ENCODE measurements at regions not wholly inside any gene's neighbourhood (a gene's known extent, or its start where the extent isn't known, plus 50 kb on each side); places are given as distances from the start of the nearest gene placed in this dataset.
A peak's percentile ranks its signal among the peaks of the same experiment; 100 is the strongest.

DNA sequence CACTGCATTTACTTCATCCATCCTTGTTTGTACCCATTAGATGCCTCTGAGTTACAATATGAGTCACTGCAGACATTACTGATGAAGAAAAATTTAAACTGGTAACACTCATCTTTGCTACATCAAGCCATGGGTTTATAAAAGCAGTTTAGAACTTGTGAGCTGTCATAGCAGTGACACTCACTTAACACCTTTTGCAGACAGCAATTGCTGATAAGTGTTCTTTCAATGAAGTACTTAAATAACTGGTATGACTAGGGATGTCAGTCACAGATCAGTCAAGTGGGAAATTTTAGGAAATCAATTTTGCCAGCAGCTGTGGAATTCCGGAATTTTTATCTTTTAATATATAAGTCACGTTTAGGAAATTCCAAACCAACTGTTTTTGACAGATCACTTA, 643.0 kb downstream of the TBL1XR1 start:
- Mint-ChIP-seq H3K36me3 (ENCODE audit: low read depth) (no peaks in the 10 kb centered on the region), H3K27me3 (no peaks in the 10 kb centered on the region), H3K4me1 (no peaks in the 10 kb centered on the region), H3K27ac (no peak overlapping the region), H3K4me3 (no peak overlapping the region), H3K9me3 (no peaks in the 10 kb centered on the region)
- ChIA-PET POLR2A (no interaction called here), CTCF (no interaction called here)
- DNase-seq = no peak

DNA sequence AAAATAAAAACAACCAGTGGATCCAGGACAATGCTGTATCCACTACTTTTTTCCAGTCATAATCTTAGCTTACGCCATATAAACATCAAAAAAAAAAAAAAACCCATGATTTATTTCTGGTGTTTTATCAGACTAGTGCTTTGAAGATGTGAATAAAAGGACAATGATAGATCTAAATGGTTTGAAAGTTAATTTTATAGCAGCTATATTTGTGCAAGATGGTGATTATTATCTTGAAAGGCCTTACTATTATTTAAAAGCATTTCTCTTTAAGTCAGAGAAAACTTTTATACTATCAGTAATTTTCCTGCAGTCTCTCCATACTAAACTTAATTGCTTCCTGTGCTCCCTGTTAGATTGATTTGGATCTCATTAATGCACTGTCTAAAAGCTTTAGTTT, 670.3 kb downstream of the TBL1XR1 start:
- no peak overlapping the region for H3K27ac Mint-ChIP-seq
- H3K36me3 Mint-ChIP-seq (ENCODE audit: low read depth) = no peaks in the 10 kb centered on the region
- ChIA-PET POLR2A (no interaction called here), CTCF (no interaction called here)
- no peaks in the 10 kb centered on the region for H3K27me3 Mint-ChIP-seq
- no peaks in the 10 kb centered on the region for H3K9me3 Mint-ChIP-seq
- no peak overlapping the region for H3K4me3 Mint-ChIP-seq
- H3K4me1 Mint-ChIP-seq = no peaks in the 10 kb centered on the region
- no peak for DNase-seq

DNA sequence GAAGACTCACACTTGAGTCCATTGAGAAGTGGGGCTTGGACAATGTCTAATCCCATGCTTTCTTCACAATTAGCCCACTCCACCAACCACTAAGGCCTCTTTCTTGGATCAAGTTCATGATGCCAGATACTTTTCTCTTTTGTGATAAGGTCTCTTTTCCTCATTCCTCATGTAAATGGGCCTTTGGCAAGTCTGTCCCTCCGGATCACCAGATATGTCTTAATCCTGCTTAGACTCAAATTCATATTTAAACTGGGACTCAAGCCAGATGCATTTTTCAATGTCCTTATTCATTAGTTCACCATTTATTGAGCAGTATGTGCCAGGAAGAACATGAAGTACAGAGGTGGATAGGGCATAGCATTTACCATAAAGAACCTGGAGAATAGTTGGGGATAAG, 671.1 kb downstream of the TBL1XR1 start:
- H3K4me3 Mint-ChIP-seq = no peak overlapping the region
- no peak overlapping the region for H3K27ac Mint-ChIP-seq
- no peaks in the 10 kb centered on the region for H3K4me1 Mint-ChIP-seq
- DNase-seq = no peak
- H3K36me3 Mint-ChIP-seq (ENCODE audit: low read depth) = no peaks in the 10 kb centered on the region
- ChIA-PET POLR2A (no interaction called here), CTCF (no interaction called here)
- H3K27me3 Mint-ChIP-seq = no peaks in the 10 kb centered on the region
- no peaks in the 10 kb centered on the region for H3K9me3 Mint-ChIP-seq

DNA sequence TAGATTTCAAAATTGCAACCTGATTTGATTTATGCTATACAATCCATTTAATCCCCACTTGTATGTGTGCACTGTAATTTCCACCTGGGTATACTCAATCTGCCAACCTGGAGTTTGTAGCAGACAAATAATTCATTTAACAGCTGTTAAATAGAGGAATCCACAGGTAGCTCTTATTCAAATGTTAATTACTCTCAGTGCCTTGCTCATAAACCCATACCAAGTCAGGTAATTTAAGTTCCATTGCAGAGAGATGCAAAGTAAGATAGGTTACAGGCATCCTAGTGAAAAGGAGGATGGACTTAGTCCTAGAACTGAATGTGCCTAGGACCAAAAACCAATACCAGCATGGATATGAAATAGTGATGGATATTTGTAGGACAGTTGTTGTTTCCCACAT, 674.2 kb downstream of the TBL1XR1 start:
- Mint-ChIP-seq H3K27ac (no peak overlapping the region), H3K4me3 (no peak overlapping the region), H3K36me3 (ENCODE audit: low read depth) (no peaks in the 10 kb centered on the region), H3K4me1 (no peaks in the 10 kb centered on the region), H3K27me3 (no peaks in the 10 kb centered on the region), H3K9me3 (no peaks in the 10 kb centered on the region)
- ChIA-PET CTCF (no interaction called here), POLR2A (no interaction called here)
- DNase-seq = no peak

DNA sequence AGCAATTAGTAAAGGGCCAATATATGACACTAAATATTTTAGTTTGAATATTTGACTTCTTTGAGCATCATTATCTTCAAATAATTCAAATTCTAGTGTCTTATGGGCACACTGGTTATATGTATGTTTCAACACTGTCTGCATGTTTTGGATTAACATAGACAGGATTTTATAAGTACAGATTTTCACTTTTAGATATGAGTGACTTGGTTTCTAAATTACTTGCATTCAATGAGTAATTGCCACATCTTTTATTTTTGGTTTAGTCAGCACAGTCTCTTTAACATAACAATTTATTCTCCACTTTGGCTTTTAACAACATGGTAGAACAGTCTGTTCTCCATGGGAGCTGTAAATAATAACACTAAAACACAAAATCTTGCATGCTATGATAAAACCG, 674.8 kb downstream of the TBL1XR1 start:
- ChIA-PET CTCF (interaction anchor here (0.8 kb wide), 1 partner anchor 13 kb away, joined by 3 read pairs; no protein-coding TSS in a partner anchor), POLR2A (no interaction called here)
- Mint-ChIP-seq H3K27ac (no peak overlapping the region), H3K4me3 (no peak overlapping the region), H3K4me1 (no peaks in the 10 kb centered on the region), H3K36me3 (ENCODE audit: low read depth) (no peaks in the 10 kb centered on the region), H3K9me3 (no peaks in the 10 kb centered on the region), H3K27me3 (no peaks in the 10 kb centered on the region)
- no peak for DNase-seq

DNA sequence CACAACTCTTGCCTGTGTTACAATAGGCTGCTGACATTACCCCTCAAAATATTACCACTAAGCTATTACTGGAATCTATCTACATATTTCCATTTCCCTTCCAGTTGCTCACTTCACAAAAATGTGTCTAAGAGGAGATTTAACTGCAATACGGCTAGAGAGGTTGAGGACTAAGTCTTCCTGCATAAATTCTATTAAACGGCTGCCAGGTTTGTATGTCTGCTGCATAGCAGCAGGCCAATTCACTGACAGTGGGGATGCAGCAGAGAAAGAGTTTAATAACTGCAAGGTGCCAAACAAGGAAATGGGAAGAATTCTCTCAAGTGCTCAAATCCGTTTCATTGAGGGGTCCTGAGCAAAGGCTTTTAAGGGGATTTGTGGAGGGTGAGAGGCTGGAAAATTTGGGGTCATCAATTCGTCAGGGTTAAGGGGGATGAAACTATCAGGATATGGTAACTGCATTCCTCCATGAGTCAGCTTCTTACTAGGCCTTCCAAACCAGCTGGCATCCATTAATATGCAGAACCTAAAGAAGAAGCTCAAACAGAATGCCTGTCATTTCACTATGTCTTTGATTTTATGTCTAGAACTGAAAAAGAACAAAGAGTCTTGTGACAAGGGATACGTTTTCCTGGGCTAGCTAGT, 675.6 kb downstream of the TBL1XR1 start:
- POLR2A ChIA-PET = no interaction called here
- Mint-ChIP-seq H3K27ac (no peak overlapping the region), H3K36me3 (ENCODE audit: low read depth) (no peaks in the 10 kb centered on the region), H3K27me3 (no peaks in the 10 kb centered on the region), H3K9me3 (no peaks in the 10 kb centered on the region), H3K4me1 (no peaks in the 10 kb centered on the region), H3K4me3 (no peak overlapping the region)
- CTCF ChIA-PET = interaction anchor here (0.8 kb wide), 1 partner anchor 12 kb away, joined by 3 read pairs; no protein-coding TSS in a partner anchor
- no peak for DNase-seq

DNA sequence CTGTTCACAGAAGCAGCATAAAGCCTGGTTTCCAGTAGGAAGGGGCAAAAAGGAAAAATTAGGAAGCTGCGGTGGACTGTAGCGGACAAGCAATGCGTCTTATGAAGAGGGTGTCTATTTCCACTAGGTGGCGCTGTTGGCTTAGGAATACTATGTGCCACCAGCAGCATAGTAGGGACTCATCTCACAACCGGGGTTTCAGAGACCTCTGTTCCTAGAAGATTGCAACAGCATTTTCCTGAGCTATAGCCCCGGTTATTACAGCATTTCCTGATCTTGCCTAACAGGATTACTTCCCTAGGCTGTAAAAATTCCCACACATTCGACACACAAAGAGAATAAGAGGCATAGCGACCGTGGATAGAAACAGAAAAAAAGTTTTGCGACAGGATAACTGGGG, 683.0 kb downstream of the TBL1XR1 start:
- DNase-seq = peak; percentile 19
- CTCF ChIA-PET = interaction anchor here (0.9 kb wide), 1 partner anchor 8 kb away, joined by 3 read pairs; no protein-coding TSS in a partner anchor
- H3K4me3 Mint-ChIP-seq = no peak overlapping the region
- H3K9me3 Mint-ChIP-seq = peaks cover 24% of the 10 kb centered on the region
- H3K27ac Mint-ChIP-seq = no peak overlapping the region
- H3K36me3 Mint-ChIP-seq (ENCODE audit: low read depth) = no peaks in the 10 kb centered on the region
- POLR2A ChIA-PET = no interaction called here
- H3K27me3 Mint-ChIP-seq = no peaks in the 10 kb centered on the region
- no peaks in the 10 kb centered on the region for H3K4me1 Mint-ChIP-seq

DNA sequence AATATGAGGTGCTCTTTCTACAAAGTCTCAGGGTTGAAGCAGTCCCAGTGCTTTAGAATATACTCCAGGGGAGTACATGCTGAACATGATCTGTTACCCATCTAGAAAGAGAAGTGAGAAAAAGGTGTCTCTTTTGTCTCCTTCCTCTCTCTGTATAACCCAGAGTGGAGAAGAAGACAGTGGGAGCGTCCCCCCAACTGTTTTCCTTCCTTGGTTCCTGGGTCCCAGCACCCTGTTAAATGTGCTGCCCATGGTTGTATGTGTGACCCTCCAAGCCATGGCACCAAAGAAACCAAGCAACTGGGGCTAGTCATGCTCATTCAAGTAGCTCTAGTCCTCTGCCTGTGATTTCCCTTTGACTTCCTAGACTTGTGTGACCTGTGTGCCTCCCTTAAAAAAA, 683.7 kb downstream of the TBL1XR1 start:
- no peak overlapping the region for H3K27ac Mint-ChIP-seq
- CTCF ChIA-PET = interaction anchor here (0.9 kb wide), 1 partner anchor 8 kb away, joined by 3 read pairs; no protein-coding TSS in a partner anchor
- H3K27me3 Mint-ChIP-seq = no peaks in the 10 kb centered on the region
- H3K4me1 Mint-ChIP-seq = no peaks in the 10 kb centered on the region
- POLR2A ChIA-PET = no interaction called here
- H3K36me3 Mint-ChIP-seq (ENCODE audit: low read depth) = no peaks in the 10 kb centered on the region
- H3K4me3 Mint-ChIP-seq = no peak overlapping the region
- peaks cover 24% of the 10 kb centered on the region for H3K9me3 Mint-ChIP-seq
- no peak for DNase-seq

DNA sequence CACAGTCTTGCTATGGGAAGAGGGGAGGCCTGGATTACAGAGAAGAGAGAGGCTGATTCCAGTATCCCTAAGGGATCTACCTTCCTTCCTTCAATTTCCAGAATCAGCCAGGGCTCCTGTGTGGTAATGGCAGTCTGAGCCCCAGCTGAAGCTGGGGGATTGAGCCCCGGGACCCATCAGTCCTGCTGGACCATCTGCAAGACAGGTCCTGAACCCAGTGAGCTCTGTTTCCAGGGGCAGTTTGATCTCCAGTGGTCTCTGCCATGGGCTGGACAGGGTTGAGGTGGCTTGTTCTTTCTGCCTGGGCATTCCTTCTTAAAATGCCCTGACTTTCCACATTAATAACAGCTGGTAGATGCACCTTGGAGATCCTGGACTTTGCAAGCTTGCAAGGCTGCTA, 685.2 kb downstream of the TBL1XR1 start:
- Mint-ChIP-seq H3K27me3 (no peaks in the 10 kb centered on the region), H3K4me3 (no peak overlapping the region)
- CTCF ChIA-PET = no interaction called here

DNA sequence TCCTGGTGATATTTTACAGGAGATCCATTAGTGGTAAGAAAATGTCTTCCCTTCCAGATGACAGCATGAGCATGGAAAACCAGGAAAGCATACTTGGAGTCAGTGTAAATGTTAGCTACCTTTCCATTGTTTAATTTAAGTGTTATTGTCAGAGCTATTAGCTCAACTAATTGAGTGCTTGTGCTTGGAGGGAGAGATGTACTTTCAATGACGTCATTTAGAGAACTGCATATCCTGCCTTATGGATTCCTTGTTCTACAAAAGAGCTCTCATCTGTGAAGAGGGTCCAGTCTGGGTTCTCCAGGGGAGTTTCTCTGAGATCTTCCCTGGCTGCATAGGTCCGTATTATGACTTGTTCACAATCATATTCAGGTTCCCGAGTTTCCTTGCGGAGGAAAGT, 687.2 kb downstream of the TBL1XR1 start:
- Mint-ChIP-seq H3K4me1 (no peaks in the 10 kb centered on the region), H3K36me3 (ENCODE audit: low read depth) (no peaks in the 10 kb centered on the region), H3K27me3 (no peaks in the 10 kb centered on the region), H3K4me3 (no peak overlapping the region), H3K27ac (no peak overlapping the region), H3K9me3 (peaks cover 24% of the 10 kb centered on the region)
- POLR2A ChIA-PET = no interaction called here
- no peak for DNase-seq
- CTCF ChIA-PET = interaction anchor here (0.8 to 1.5 kb wide), 2 partner anchors 12 to 85 kb away, joined by 3 to 4 read pairs; no protein-coding TSS in a partner anchor

More for the DNA sequence above, 685.2 kb downstream of the TBL1XR1 start:
- Mint-ChIP-seq H3K27ac (no peak overlapping the region), H3K36me3 (ENCODE audit: low read depth) (no peaks in the 10 kb centered on the region), H3K9me3 (peaks cover 24% of the 10 kb centered on the region), H3K4me1 (no peaks in the 10 kb centered on the region)
- POLR2A ChIA-PET = no interaction called here
- DNase-seq = no peak

DNA sequence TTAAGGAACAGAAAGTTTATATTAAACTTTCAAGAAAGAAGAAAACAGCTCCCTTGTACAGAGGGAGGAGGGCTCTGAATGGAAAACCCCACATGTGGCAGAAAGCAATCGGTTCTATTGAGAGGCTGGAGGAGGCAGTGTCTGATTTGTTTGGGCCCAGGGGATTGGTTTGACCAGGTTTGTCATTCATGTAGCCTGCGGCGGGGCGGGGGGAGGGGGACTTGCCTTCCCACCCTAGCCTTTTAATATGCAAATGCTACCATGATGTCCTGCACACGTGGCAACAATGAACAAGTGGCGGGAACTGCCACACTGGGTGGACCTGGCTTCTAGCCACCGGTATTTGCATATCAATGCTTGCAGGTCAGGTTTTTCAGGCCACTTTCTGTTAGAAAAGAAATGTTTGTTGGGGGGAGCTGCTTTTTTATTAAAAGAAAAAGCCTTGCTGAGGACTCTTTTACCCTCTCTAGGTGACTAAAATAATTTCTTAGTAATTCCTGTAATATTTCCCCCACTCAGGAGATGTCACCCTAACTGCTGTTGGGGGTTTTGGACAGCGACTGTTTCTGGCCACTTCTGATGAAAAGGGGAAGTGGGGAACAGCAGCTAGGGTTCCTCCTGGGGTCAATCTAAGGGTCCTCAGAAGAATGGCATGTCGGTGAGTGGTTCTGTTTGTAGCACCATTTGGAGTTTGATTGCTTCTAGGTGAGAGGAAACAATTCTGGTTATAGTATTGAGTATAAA, 691.2 kb downstream of the TBL1XR1 start:
- Mint-ChIP-seq H3K27me3 (no peaks in the 10 kb centered on the region), H3K27ac (no peak overlapping the region), H3K36me3 (ENCODE audit: low read depth) (no peaks in the 10 kb centered on the region), H3K4me1 (no peaks in the 10 kb centered on the region), H3K9me3 (no peaks in the 10 kb centered on the region), H3K4me3 (no peak overlapping the region)
- ChIA-PET POLR2A (no interaction called here), CTCF (interaction anchor here (0.6 kb wide), 1 partner anchor 8 kb away, joined by 3 read pairs; no protein-coding TSS in a partner anchor)
- DNase-seq = no peak

DNA sequence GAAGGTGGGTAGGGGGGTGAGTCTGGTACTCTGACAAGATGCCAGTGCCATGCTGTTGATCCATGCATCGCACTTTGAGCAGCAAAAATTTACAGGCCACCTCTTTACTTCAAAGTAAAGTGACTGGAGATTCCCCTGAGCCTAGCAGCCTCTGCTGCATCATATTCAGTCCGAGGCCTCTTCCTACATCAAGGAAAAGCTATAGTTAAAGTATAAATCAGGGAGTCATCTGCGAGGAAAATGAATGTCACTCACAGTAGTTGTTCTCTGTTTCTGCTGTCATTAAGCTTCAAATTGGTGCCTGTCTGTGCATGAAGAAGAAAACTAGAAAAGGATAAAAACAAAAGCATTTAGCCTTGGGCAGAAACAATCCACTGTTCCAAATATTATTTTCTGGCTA, 706.2 kb downstream of the TBL1XR1 start:
- H3K4me1 Mint-ChIP-seq = no peaks in the 10 kb centered on the region
- CTCF ChIA-PET = no interaction called here
- H3K27ac Mint-ChIP-seq = no peak overlapping the region
- peaks cover 6% of the 10 kb centered on the region for H3K9me3 Mint-ChIP-seq
- no peaks in the 10 kb centered on the region for H3K36me3 Mint-ChIP-seq (ENCODE audit: low read depth)
- POLR2A ChIA-PET = no interaction called here
- H3K4me3 Mint-ChIP-seq = no peak overlapping the region
- no peak for DNase-seq
- H3K27me3 Mint-ChIP-seq = no peaks in the 10 kb centered on the region

DNA sequence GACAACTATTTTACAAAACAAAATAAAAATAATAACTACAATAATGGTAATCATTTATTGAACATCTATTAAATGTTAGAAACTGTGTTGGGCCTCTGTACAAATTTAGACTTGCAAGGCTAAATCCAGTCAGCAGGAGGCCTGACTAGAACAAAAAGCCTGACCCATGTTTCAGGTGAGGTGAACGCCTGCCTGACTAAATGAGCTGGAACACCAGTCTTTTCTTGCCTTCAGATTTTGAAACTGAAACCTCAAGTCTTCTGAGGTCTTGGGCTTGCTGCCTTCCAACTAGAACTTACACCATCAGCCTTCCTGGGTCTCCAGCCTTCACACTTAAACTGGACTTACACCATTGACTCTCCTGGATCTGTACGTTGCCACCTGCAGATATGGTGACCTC, 706.9 kb downstream of the TBL1XR1 start:
- Mint-ChIP-seq H3K27ac (no peak overlapping the region), H3K4me1 (no peaks in the 10 kb centered on the region), H3K9me3 (peaks cover 6% of the 10 kb centered on the region), H3K27me3 (no peaks in the 10 kb centered on the region), H3K36me3 (ENCODE audit: low read depth) (no peaks in the 10 kb centered on the region), H3K4me3 (no peak overlapping the region)
- ChIA-PET POLR2A (no interaction called here), CTCF (no interaction called here)
- no peak for DNase-seq

DNA sequence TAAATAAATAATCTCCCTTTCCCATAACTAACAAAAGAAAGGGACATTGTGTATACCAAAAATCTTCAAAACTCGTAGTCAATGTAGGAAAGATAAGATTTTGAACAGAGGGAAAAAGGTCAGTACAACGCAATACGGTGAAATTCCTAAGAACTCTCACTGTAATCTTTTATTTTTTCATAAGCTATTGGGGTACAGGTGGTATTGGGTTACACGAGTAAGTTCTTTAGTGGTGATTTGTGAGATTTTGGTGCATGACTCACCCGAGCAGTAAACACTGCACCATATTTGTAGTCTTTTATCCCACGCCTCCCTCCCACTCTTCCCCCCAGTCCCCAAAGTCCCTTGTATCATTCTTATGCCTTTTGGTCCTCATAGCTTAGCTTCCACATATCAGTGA, 718.0 kb downstream of the TBL1XR1 start:
- peaks cover 5% of the 10 kb centered on the region for H3K9me3 Mint-ChIP-seq
- H3K4me1 Mint-ChIP-seq = no peaks in the 10 kb centered on the region

More for the DNA sequence above, 718.0 kb downstream of the TBL1XR1 start:
- no peaks in the 10 kb centered on the region for H3K27me3 Mint-ChIP-seq
- no peaks in the 10 kb centered on the region for H3K36me3 Mint-ChIP-seq (ENCODE audit: low read depth)
- no peak overlapping the region for H3K4me3 Mint-ChIP-seq
- no peak for DNase-seq
- ChIA-PET POLR2A (no interaction called here), CTCF (no interaction called here)
- no peak overlapping the region for H3K27ac Mint-ChIP-seq
